Endothelial cell of umbilical vein (primary cell): ENCODE measurements at regions not wholly inside any gene's neighbourhood (a gene's known extent, or its start where the extent isn't known, plus 50 kb on each side); places are given as distances from the start of the nearest gene placed in this dataset.

Source experiments
- BruUV-seq: library from RNA; stranded (reverse); fragments of 400-500 nt; replicated peaks from 2 replicates; lab custom pipeline; 2021; lab: Mats Ljungman, UMichigan
- CTCF ChIA-PET: fragments of 300-600, 350-600 bp; sonication (Branson Sonifier 250); formaldehyde crosslinking; loops from one replicate; lab custom pipeline; 2021; ENCODE audit warnings: antibody characterized with exemption, inconsistent platforms; lab: Charles Lee
- POLR2A ChIA-PET: fragments of 300-600, 350-600 bp; sonication (Branson Sonifier 250); formaldehyde crosslinking; loops from one replicate; lab custom pipeline; 2021; ENCODE audit warnings: antibody characterized with exemption, inconsistent platforms; lab: Charles Lee
- DNase-seq: peaks from one replicate; pipeline ENCODE4 v3.0.0-alpha.2; 2011; ENCODE audit warnings: low read depth, low spot score
- FAIRE-seq: peaks from 2 replicates; lab custom pipeline; 2011; peaks lifted over from hg19 to GRCh38; lab: Jason Lieb, UNC
- H2AFZ ChIP-seq: 2 replicates; pipeline ENCODE4 v1.6.0; 2012; ENCODE audit warnings: low read depth, low read length, control low read depth, inconsistent platforms
- H3K27ac ChIP-seq: 2 replicates; pipeline ENCODE4 v1.5.1; 2011; ENCODE audit warnings: low read depth, mild to moderate bottlenecking, control low read depth, low read length, moderate library complexity; ENCODE audit not compliant: insufficient read depth
- H3K27me3 ChIP-seq, 2 experiments: 2 replicates each; pipeline versions ENCODE4 v1.6.0 to v1.6.1; 2011; ENCODE audit warnings: low read length in 2 of 2, mixed read lengths in 1 of 2; ENCODE audit not compliant: control insufficient read depth in 2 of 2, insufficient read depth in 2 of 2
- H3K36me3 ChIP-seq, 2 experiments: 2 replicates in 1 of 2; 3 replicates in 1 of 2; pipeline ENCODE4 v1.5.1; 2011; ENCODE audit warnings: low read length in 2 of 2, mild to moderate bottlenecking in 1 of 2, moderate library complexity in 1 of 2; ENCODE audit not compliant: control insufficient read depth in 2 of 2, insufficient read depth in 2 of 2; ENCODE audit errors: extremely low read depth in 1 of 2
- H3K4me1 ChIP-seq: 3 replicates; pipeline ENCODE4 v1.5.1; 2011; ENCODE audit warnings: mild to moderate bottlenecking, low read length; ENCODE audit not compliant: control insufficient read depth, insufficient read depth; ENCODE audit errors: extremely low read depth
- H3K4me2 ChIP-seq: 2 replicates; pipeline ENCODE4 v1.6.1; 2011; ENCODE audit warnings: low read length, control low read depth, mixed read lengths; ENCODE audit not compliant: insufficient read depth
- H3K4me3 ChIP-seq, 3 experiments: fragments of 200-600 bp in 1 of 3; sonication (generic), shearing (Covaris generic) in 1 of 3; replicated peaks in 1 of 3; 2 replicates each; pipeline ENCODE4 v1.5.1; 2011 to 2016; ENCODE audit warnings: control low read depth in 3 of 3, low read length in 3 of 3, mild to moderate bottlenecking in 2 of 3, inconsistent platforms in 1 of 3, low read depth in 1 of 3, moderate library complexity in 1 of 3; ENCODE audit not compliant: insufficient read depth in 1 of 3
- H3K79me2 ChIP-seq: 2 replicates; pipeline ENCODE4 v1.6.0; 2012; ENCODE audit warnings: low read length, inconsistent platforms; ENCODE audit not compliant: control insufficient read depth, insufficient read depth
- H3K9ac ChIP-seq: replicated peaks from 2 replicates; pipeline ENCODE3; 2011; ENCODE audit warnings: low read length, control low read depth; ENCODE audit not compliant: insufficient read depth; ENCODE audit errors: extremely low read depth
- H3K9me1 ChIP-seq: replicated peaks from 3 replicates; pipeline ENCODE4 v1.6.0; 2011; ENCODE audit warnings: mild to moderate bottlenecking, low read length; ENCODE audit not compliant: control insufficient read depth, insufficient read depth; ENCODE audit errors: extremely low read depth
- H3K9me3 ChIP-seq: replicated peaks from 2 replicates; pipeline ENCODE4 v1.5.1; 2012; ENCODE audit warnings: low read length, inconsistent platforms; ENCODE audit not compliant: control insufficient read depth, insufficient read depth
- H4K20me1 ChIP-seq: replicated peaks from 2 replicates; pipeline ENCODE3; 2011; ENCODE audit warnings: mild to moderate bottlenecking, low read length; ENCODE audit not compliant: control insufficient read depth, insufficient read depth; ENCODE audit errors: extremely low read depth
- CTCF ChIP-seq, 2 donors: IDR thresholded peaks; 1 replicate in 1 of 2; 2 replicates in 1 of 2; pipeline ENCODE4 v1.5.1; 2011; ENCODE audit warnings: low read length in 2 of 2, mild to moderate bottlenecking in 2 of 2, moderate library complexity in 2 of 2, control low read depth in 1 of 2, inconsistent platforms in 1 of 2, low read depth in 1 of 2; ENCODE audit not compliant: insufficient read depth in 1 of 2; ENCODE audit errors: extremely low read depth in 1 of 2
- JUN ChIP-seq: IDR thresholded peaks from 2 replicates; pipeline ENCODE4 v1.6.1; 2011; ENCODE audit warnings: borderline replicate concordance, low read depth; ENCODE audit not compliant: insufficient read length, insufficient read depth
- MYC ChIP-seq: IDR thresholded peaks from one replicate; pipeline ENCODE4 v1.6.1; 2011; ENCODE audit warnings: mild to moderate bottlenecking, low read depth, low read length
- POLR2A ChIP-seq: IDR thresholded peaks from 2 replicates; pipeline ENCODE4 v1.6.1; 2012; ENCODE audit warnings: low read depth, mild to moderate bottlenecking, control low read depth, low read length
- POLR2AphosphoS5 ChIP-seq: IDR thresholded peaks from 2 replicates; pipeline ENCODE4 v1.6.1; 2012; ENCODE audit warnings: low read depth, mild to moderate bottlenecking, control low read depth, low read length, moderate library complexity; ENCODE audit not compliant: insufficient read depth
- dilution Hi-C: fragments of 300-500 bp; cut with MboI; formaldehyde crosslinking; loops from one replicate; pipeline ENCODE4 v1.15.0; 2019; ENCODE audit warnings: low sequenced_read_pairs; ENCODE audit not compliant: extremely low pct_ligation_motif_present
- intact Hi-C: fragments of 100-400 bp; cut with micrococcal nuclease; formaldehyde crosslinking; loops from one replicate; pipeline ENCODE4 v1.10.0; 2022
- TF ChIP-seq, protein P1 (sequence below): IDR thresholded peaks from 2 replicates; pipeline ENCODE4 v1.6.1; 2011; ENCODE audit not compliant: insufficient read depth, insufficient read length

DNA sequence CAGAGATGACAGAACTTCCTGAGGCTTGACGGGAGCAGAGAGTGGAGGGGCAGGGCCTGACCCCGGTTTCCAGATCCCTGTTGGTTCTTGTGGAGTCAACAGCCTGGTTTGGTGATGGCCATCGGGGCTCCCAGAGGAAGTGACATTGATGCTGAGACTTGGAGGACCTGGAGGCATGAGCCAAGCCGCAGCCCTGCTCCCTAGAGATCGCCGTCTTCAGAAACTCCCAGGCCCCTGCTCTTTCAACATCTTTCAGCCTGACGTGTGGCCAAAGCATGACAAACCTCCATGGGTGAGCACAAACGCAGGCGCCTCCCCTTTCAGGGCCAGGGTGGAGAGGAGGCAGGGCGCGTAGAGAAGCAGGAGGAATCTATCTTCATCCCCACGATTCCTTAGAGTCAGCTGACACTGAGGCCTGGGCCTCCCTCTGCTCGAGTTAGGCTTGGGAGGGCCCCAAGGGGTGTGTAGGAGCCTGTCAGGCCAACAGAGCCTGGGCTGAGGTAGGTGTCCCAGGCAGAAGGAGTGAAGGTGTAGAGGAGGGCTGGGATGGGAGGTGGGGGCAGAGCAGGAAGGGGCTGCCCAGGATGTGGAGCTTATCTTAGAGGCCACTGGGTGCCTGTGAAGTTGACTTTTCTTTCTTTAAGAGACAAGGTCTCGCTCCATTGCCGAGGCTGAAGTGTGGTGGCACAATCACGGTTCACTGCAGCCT, 56.1 kb upstream of the MED9 start:
- H3K4me3 ChIP-seq = no peak overlapping the region
- no peak for DNase-seq
- H3K36me3 ChIP-seq = no peaks in the 10 kb centered on the region
- H3K27me3 ChIP-seq = no peaks in the 10 kb centered on the region
- no TSS peak for BruUV-seq
- H3K4me1 ChIP-seq = peaks cover 32% of the 10 kb centered on the region
- H4K20me1 ChIP-seq = no peaks in the 10 kb centered on the region
- H3K27ac ChIP-seq = no peak overlapping the region
- TF ChIP-seq MYC (no peak), POLR2AphosphoS5 (no peak), POLR2A (no peak), JUN (no peak), CTCF (IDR thresholded peaks at IDR 0.05; ENCODE audit: extremely low read depth in 1 of 2, insufficient read depth in 1 of 2, low read depth in 1 of 2, low read length in 2 of 2) (no peak)
- TF ChIP-seq, protein P1, sequence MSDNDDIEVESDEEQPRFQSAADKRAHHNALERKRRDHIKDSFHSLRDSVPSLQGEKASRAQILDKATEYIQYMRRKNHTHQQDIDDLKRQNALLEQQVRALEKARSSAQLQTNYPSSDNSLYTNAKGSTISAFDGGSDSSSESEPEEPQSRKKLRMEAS = no peak
- no peak for FAIRE-seq
- no peaks in the 10 kb centered on the region for H3K9me3 ChIP-seq
- POLR2A ChIA-PET = no interaction called here
- peak overlapping the region; percentile 68 for H2AFZ ChIP-seq
- H3K9ac ChIP-seq = no peak overlapping the region
- CTCF ChIA-PET = interaction anchor here (1.2 kb wide), 1 partner anchor 25 kb away, joined by 3 read pairs; no protein-coding TSS in a partner anchor
- dilution Hi-C loops (no loop called here), intact Hi-C loops (no loop called here)
- H3K4me2 ChIP-seq = no peak overlapping the region
- H3K9me1 ChIP-seq = no peaks in the 10 kb centered on the region
- no peaks in the 10 kb centered on the region for H3K79me2 ChIP-seq
